ENCODE measurements at regions not wholly inside any gene's neighbourhood (a gene's known extent, or its start where the extent isn't known, plus 50 kb on each side); places are given as distances from the start of the nearest gene placed in this dataset.

- TF ChIP-seq CTCF (conservative IDR thresholded peaks at IDR 0.05) (no peak), EZH2 (IDR thresholded peaks at IDR 0.05; ENCODE audit: low read depth) (no peak)
These were observed 418.4 kb upstream of the TRIB2 start for GRCh38 chr2:12298352-12298751.
